GM18873 (cell line): ENCODE measurements at regions not wholly inside any gene's neighbourhood (a gene's known extent, or its start where the extent isn't known, plus 50 kb on each side); places are given as distances from the start of the nearest gene placed in this dataset.
"Not testable (repeated sequence)": the region's sequence is repeated elsewhere in the genome, so short reads cannot be mapped to it uniquely, and the experiment has no call there.

Source experiments
- ATAC-seq: cut with Tn5 transposase; IDR thresholded peaks from one replicate; pipeline ENCODE4 v1.9.1; 2021; ENCODE audit warnings: mild to moderate bottlenecking, moderate library complexity, moderate number of reproducible peaks; ENCODE audit not compliant: unreplicated experiment, low FRiP score

- not testable (repeated sequence) for ATAC-seq
Observed at GRCh38 chr16:16448423-16448822, 69.5 kb downstream of the NPIPA7 start.

- ATAC-seq: not testable (repeated sequence)
Observed at GRCh38 chr16:16449712-16450237, 70.8 kb downstream of the NPIPA7 start.

- not testable (repeated sequence) for ATAC-seq
Observed at GRCh38 chr16:16451721-16452410, 72.9 kb downstream of the NPIPA7 start.

GRCh38 chr16:16458579-16458978, 79.6 kb downstream of the NPIPA7 start:
- ATAC-seq: not testable (repeated sequence)

GRCh38 chr16:16463792-16464191, 84.9 kb downstream of the NPIPA7 start:
- ATAC-seq: not testable (repeated sequence)

GRCh38 chr16:16488919-16489318, 110.0 kb downstream of the NPIPA7 start:
- ATAC-seq: not testable (repeated sequence)

- not testable (repeated sequence) for ATAC-seq
Observed at GRCh38 chr16:16489466-16489865, 110.5 kb downstream of the NPIPA7 start.

- ATAC-seq: not testable (repeated sequence)
Observed at GRCh38 chr16:16494114-16494513, 115.2 kb downstream of the NPIPA7 start.

- not testable (repeated sequence) for ATAC-seq
Observed at GRCh38 chr16:16494998-16495397, 116.1 kb downstream of the NPIPA7 start.

GRCh38 chr16:16499875-16500274, 120.9 kb downstream of the NPIPA7 start:
- ATAC-seq: not testable (repeated sequence)

GRCh38 chr16:16507041-16507440, 128.1 kb downstream of the NPIPA7 start:
- not testable (repeated sequence) for ATAC-seq

- not testable (repeated sequence) for ATAC-seq
Observed at GRCh38 chr16:16508344-16508743, 129.4 kb downstream of the NPIPA7 start.

- not testable (repeated sequence) for ATAC-seq
Observed at GRCh38 chr16:16519395-16519794, 140.5 kb downstream of the NPIPA7 start.

- ATAC-seq: not testable (repeated sequence)
Observed at GRCh38 chr16:16521239-16522002, 142.5 kb downstream of the NPIPA7 start.

GRCh38 chr16:16526998-16527397, 148.1 kb downstream of the NPIPA7 start:
- ATAC-seq: not testable (repeated sequence)

- ATAC-seq: not testable (repeated sequence)
Observed at GRCh38 chr16:16530744-16531143, 151.8 kb downstream of the NPIPA7 start.

GRCh38 chr16:16535565-16535964, 156.6 kb downstream of the NPIPA7 start:
- ATAC-seq: not testable (repeated sequence)

- ATAC-seq: not testable (repeated sequence)
Observed at GRCh38 chr16:16536151-16536550, 157.2 kb downstream of the NPIPA7 start.

GRCh38 chr16:16549710-16550109, 170.8 kb downstream of the NPIPA7 start:
- not testable (repeated sequence) for ATAC-seq

- ATAC-seq: not testable (repeated sequence)
Observed at GRCh38 chr16:16550824-16551223, 171.9 kb downstream of the NPIPA7 start.

- not testable (repeated sequence) for ATAC-seq
Observed at GRCh38 chr16:16552819-16553340, 173.9 kb downstream of the NPIPA7 start.
